ENCODE measurements at regions not wholly inside any gene's neighbourhood (a gene's known extent, or its start where the extent isn't known, plus 50 kb on each side); places are given as distances from the start of the nearest gene placed in this dataset.

DNA sequence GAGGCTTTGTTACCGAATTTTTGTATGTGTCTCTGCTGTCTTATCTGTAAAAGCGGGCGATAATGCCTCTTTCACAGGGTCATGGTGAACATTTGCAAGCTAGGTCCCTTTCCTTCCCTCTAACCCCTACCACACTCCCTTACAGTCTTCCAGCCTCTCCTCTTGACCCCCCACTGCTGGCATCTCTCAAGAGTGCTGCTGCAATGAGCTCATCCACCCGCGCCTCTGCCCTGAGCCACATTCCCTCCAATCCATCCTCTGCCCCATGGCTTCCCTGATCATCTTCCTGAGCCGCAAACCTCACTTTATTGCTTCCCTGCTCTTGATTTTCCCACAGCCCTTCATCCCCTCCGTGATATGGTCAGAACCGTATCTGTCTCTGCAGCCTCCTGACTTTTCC is 343.6 kb downstream of the BCL11B start (continued):
- TF ChIP-seq ZNF202 (tag by site-specific recombination; IDR thresholded peaks at IDR 0.05; ENCODE audit: borderline replicate concordance) (no peak), ZIC2 (tag by site-specific recombination; IDR thresholded peaks at IDR 0.05) (peak; percentile 39; the same call in 1 of the 2 replicates), ZFHX2 (tag by site-specific recombination; conservative IDR thresholded peaks at IDR 0.05) (peak; percentile 19; the same call in 1 of the 2 replicates), ZNF155 (tag by site-specific recombination; IDR thresholded peaks at IDR 0.05) (no peak), ZNF707 (tag by site-specific recombination; IDR thresholded peaks at IDR 0.05) (no peak)

DNA sequence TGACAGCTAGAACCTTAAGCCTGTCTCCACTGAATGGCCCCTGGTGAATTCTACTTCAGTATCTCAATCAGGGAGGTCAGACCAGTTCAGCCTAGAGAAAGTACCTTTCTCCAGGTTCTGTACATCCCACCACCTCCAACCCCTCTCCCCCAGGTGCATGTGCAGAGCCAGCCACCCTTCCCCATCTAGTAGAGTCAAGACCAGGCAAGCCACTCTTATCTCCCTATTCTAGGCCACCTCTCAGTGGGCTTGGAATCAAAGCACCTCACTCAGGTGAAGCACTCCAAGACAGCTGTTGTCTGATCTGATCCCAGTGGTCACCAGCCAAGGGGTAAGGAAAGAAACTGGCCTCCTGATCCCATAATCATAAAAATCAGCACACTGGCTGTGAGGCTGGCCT is 340.9 kb downstream of the BCL11B start:
- POLR2A ChIA-PET, result no interaction called here
- Histone ChIP-seq H3K27ac (ENCODE audit: extremely low read depth, low read depth, low read length) (no peak overlapping the region), H3K9me3 (ENCODE audit: control insufficient read depth, insufficient read depth, low read depth, low read length) (no peaks in the 10 kb centered on the region), H3K36me3 (ENCODE audit: control insufficient read depth in 2 of 2, insufficient read depth in 1 of 2, low read length in 2 of 2) (no peaks in the 10 kb centered on the region), H3K4me3 (ENCODE audit: low read depth, low read length) (no peak overlapping the region), H3K4me1 (ENCODE audit: control insufficient read depth, insufficient read depth, low read length) (no peaks in the 10 kb centered on the region)
- CTCF ChIA-PET, result no interaction called here
- TF ChIP-seq ZNF792 (tag by site-specific recombination; IDR thresholded peaks at IDR 0.05), result no peak
- TF ChIP-seq YY2 (tag by site-specific recombination; IDR thresholded peaks at IDR 0.05), result no peak
- TF ChIP-seq ZNF302 (tag by site-specific recombination; IDR thresholded peaks at IDR 0.05; ENCODE audit: low read depth), result no peak
- no peak for TF ChIP-seq ZNF354C (tag by site-specific recombination; IDR thresholded peaks at IDR 0.05; ENCODE audit: borderline replicate concordance, low read depth)
- no peak for TF ChIP-seq ZNF423 (tag by site-specific recombination; IDR thresholded peaks at IDR 0.05)
- TF ChIP-seq, protein P1, sequence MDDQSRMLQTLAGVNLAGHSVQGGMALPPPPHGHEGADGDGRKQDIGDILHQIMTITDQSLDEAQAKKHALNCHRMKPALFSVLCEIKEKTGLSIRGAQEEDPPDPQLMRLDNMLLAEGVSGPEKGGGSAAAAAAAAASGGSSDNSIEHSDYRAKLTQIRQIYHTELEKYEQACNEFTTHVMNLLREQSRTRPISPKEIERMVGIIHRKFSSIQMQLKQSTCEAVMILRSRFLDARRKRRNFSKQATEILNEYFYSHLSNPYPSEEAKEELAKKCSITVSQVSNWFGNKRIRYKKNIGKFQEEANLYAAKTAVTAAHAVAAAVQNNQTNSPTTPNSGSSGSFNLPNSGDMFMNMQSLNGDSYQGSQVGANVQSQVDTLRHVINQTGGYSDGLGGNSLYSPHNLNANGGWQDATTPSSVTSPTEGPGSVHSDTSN (CRISPR knock-in tag; IDR thresholded peaks at IDR 0.05), result no peak
- no peak for TF ChIP-seq ZNF768 (tag by site-specific recombination; IDR thresholded peaks at IDR 0.05)
- TF ChIP-seq ZNF394 (tag by site-specific recombination; IDR thresholded peaks at IDR 0.05; ENCODE audit: borderline replicate concordance), result no peak
- no peak for TF ChIP-seq ZNF214 (tag by site-specific recombination; IDR thresholded peaks at IDR 0.05; ENCODE audit: borderline replicate concordance)
- TF ChIP-seq ZNF510 (tag by site-specific recombination; IDR thresholded peaks at IDR 0.05; ENCODE audit: insufficient replicate concordance), result no peak
- TF ChIP-seq, protein P2, sequence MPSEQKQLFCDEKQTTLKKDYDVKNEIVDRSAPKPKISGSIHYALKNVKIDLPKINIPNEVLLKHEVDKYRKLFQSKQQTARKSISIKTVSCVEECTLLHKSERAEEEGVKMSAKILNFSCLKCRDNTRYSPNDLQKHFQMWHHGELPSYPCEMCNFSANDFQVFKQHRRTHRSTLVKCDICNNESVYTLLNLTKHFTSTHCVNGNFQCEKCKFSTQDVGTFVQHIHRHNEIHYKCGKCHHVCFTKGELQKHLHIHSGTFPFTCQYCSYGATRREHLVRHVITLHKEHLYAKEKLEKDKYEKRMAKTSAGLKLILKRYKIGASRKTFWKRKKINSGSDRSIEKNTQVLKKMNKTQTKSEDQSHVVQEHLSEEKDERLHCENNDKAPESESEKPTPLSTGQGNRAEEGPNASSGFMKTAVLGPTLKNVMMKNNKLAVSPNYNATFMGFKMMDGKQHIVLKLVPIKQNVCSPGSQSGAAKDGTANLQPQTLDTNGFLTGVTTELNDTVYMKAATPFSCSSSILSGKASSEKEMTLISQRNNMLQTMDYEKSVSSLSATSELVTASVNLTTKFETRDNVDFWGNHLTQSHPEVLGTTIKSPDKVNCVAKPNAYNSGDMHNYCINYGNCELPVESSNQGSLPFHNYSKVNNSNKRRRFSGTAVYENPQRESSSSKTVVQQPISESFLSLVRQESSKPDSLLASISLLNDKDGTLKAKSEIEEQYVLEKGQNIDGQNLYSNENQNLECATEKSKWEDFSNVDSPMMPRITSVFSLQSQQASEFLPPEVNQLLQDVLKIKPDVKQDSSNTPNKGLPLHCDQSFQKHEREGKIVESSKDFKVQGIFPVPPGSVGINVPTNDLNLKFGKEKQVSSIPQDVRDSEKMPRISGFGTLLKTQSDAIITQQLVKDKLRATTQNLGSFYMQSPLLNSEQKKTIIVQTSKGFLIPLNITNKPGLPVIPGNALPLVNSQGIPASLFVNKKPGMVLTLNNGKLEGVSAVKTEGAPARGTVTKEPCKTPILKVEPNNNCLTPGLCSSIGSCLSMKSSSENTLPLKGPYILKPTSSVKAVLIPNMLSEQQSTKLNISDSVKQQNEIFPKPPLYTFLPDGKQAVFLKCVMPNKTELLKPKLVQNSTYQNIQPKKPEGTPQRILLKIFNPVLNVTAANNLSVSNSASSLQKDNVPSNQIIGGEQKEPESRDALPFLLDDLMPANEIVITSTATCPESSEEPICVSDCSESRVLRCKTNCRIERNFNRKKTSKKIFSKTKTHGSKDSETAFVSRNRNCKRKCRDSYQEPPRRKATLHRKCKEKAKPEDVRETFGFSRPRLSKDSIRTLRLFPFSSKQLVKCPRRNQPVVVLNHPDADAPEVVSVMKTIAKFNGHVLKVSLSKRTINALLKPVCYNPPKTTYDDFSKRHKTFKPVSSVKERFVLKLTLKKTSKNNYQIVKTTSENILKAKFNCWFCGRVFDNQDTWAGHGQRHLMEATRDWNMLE (tag by site-specific recombination; conservative IDR thresholded peaks at IDR 0.05; ENCODE audit: low read depth), result no peak
- no peak for TF ChIP-seq ZNF433 (tag by site-specific recombination; IDR thresholded peaks at IDR 0.05; ENCODE audit: low read depth)
- TF ChIP-seq, protein P3, sequence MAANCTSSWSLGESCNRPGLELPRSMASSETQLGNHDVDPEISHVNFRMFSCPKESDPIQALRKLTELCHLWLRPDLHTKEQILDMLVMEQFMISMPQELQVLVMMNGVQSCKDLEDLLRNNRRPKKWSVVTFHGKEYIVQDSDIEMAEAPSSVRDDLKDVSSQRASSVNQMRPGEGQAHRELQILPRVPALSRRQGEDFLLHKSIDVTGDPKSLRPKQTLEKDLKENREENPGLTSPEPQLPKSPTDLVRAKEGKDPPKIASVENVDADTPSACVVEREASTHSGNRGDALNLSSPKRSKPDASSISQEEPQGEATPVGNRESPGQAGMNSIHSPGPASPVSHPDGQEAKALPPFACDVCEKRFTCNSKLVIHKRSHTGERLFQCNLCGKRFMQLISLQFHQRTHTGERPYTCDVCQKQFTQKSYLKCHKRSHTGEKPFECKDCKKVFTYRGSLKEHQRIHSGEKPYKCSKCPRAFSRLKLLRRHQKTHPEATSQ (tag by site-specific recombination; IDR thresholded peaks at IDR 0.05), result no peak
- TF ChIP-seq ZNF274 (IDR thresholded peaks at IDR 0.05; ENCODE audit: low read length), result no peak
- no peak for TF ChIP-seq ZNF274 (tag by site-specific recombination; IDR thresholded peaks at IDR 0.05; ENCODE audit: borderline replicate concordance)
- no peak for TF ChIP-seq ZNF24 (tag by site-specific recombination; IDR thresholded peaks at IDR 0.05)
- TF ChIP-seq ZNF521 (tag by site-specific recombination; IDR thresholded peaks at IDR 0.05), result no peak
- TF ChIP-seq ZSCAN16 (tag by site-specific recombination; IDR thresholded peaks at IDR 0.05), result no peak
- TF ChIP-seq, protein P4, sequence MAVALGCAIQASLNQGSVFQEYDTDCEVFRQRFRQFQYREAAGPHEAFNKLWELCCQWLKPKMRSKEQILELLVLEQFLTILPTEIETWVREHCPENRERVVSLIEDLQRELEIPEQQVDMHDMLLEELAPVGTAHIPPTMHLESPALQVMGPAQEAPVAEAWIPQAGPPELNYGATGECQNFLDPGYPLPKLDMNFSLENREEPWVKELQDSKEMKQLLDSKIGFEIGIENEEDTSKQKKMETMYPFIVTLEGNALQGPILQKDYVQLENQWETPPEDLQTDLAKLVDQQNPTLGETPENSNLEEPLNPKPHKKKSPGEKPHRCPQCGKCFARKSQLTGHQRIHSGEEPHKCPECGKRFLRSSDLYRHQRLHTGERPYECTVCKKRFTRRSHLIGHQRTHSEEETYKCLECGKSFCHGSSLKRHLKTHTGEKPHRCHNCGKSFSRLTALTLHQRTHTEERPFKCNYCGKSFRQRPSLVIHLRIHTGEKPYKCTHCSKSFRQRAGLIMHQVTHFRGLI (tag by site-specific recombination; IDR thresholded peaks at IDR 0.05), result no peak
- TF ChIP-seq OSR2 (tag by site-specific recombination; IDR thresholded peaks at IDR 0.05), result no peak
- TF ChIP-seq, protein P5, sequence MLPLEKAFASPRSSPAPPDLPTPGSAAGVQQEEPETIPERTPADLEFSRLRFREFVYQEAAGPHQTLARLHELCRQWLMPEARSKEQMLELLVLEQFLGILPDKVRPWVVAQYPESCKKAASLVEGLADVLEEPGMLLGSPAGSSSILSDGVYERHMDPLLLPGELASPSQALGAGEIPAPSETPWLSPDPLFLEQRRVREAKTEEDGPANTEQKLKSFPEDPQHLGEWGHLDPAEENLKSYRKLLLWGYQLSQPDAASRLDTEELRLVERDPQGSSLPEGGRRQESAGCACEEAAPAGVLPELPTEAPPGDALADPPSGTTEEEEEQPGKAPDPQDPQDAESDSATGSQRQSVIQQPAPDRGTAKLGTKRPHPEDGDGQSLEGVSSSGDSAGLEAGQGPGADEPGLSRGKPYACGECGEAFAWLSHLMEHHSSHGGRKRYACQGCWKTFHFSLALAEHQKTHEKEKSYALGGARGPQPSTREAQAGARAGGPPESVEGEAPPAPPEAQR (tag by site-specific recombination; IDR thresholded peaks at IDR 0.05), result no peak
